Thyroid gland (tissue), 4 donors: ENCODE measurements at regions not wholly inside any gene's neighbourhood (a gene's known extent, or its start where the extent isn't known, plus 50 kb on each side); places are given as distances from the start of the nearest gene placed in this dataset.

Experiments
- DNase-seq, 2 donors: peaks; one replicate each; pipeline ENCODE4 v3.0.0-alpha.2; 2019
- H3K27ac ChIP-seq, 3 donors: fragments of 200-600 bp; sonication (generic); 1 replicate in 2 of 3; 2 replicates in 1 of 3; pipeline ENCODE4 v1.5.1; 2016 to 2019; ENCODE audit warnings: mild to moderate bottlenecking in 1 of 3, moderate library complexity in 1 of 3
- H3K27me3 ChIP-seq: fragments of 200-600 bp; sonication (generic); one replicate; pipeline ENCODE4 v1.5.1; 2019
- H3K36me3 ChIP-seq, 2 donors: fragments of 200-600 bp; sonication (generic); one replicate each; pipeline ENCODE4 v1.5.1; 2016 to 2019
- H3K4me1 ChIP-seq, 2 donors: fragments of 200-600 bp; sonication (generic); one replicate each; pipeline ENCODE4 v1.5.1; 2017 to 2019
- H3K4me3 ChIP-seq, 3 donors: fragments of 200-600 bp; sonication (generic); replicated peaks in 1 of 3; 1 replicate in 2 of 3; 2 replicates in 1 of 3; pipeline ENCODE4 v1.5.1; 2016; ENCODE audit warnings: mild to moderate bottlenecking in 1 of 3
- H3K9me3 ChIP-seq: fragments of 200-600 bp; sonication (generic); one replicate; pipeline ENCODE4 v1.5.1; 2017
- POLR2A ChIP-seq, 2 donors: fragments of 450-650 bp; IDR thresholded peaks; one replicate each; pipeline ENCODE4 v1.6.1; 2017; ENCODE audit warnings: antibody characterized with exemption in 2 of 2, mild to moderate bottlenecking in 2 of 2, moderate library complexity in 1 of 2
- WGBS, 2 donors: methylation state at CpG; one replicate each; pipeline ENCODE4 v1.1.5; 2017; 5-methylcytosine and 5-hydroxymethylcytosine counted together
- intact Hi-C: fragments of 100-400 bp; cut with DNase I; formaldehyde crosslinking; loops from one replicate; pipeline ENCODE4 v1.15.1; 2023
- TF ChIP-seq, protein P1 (sequence below), 6 experiments: fragments of 200-600 bp in 3 of 6; fragments of 450-650 bp in 3 of 6; sonication (generic) in 3 of 6; IDR thresholded peaks; one replicate each; pipeline ENCODE4 v1.5.1; 2016 to 2019; ENCODE audit warnings: antibody characterized with exemption in 6 of 6, mild to moderate bottlenecking in 2 of 6, inconsistent platforms in 1 of 6, moderate library complexity in 1 of 6

DNA sequence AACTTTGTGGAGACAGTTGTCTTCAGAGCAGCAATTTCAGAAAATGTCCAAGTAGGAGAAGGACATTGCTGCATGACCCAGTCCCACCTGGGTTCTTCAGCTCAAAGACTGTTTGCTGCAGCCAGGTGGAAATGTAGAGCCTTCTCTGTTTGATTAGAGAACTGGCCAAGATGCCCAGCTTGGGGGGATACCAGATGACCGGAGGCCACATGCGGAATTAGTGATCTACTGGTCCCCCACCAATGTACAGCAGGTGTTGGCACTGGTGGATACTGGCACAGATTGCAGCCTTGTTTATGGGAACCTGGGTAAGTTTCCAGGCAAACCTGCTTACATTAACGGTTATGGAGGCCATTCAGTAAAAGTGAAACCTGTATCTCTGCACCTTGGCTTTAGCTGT lies 555.3 kb downstream of the SLC6A15 start:
- no peaks in the 10 kb centered on the region for H3K36me3 ChIP-seq
- intact Hi-C loops: no loop called here
- H3K27ac ChIP-seq: no peak overlapping the region
- no peak overlapping the region for H3K4me3 ChIP-seq
- H3K4me1 ChIP-seq: no peaks in the 10 kb centered on the region
- no peaks in the 10 kb centered on the region for H3K9me3 ChIP-seq
- 92 to 93% methylated on average over 3 of the region's 3 CpGs for WGBS, 2 donors
- no peak for DNase-seq
- no peak for TF ChIP-seq POLR2A (IDR thresholded peaks at IDR 0.05)
- TF ChIP-seq, protein P1, sequence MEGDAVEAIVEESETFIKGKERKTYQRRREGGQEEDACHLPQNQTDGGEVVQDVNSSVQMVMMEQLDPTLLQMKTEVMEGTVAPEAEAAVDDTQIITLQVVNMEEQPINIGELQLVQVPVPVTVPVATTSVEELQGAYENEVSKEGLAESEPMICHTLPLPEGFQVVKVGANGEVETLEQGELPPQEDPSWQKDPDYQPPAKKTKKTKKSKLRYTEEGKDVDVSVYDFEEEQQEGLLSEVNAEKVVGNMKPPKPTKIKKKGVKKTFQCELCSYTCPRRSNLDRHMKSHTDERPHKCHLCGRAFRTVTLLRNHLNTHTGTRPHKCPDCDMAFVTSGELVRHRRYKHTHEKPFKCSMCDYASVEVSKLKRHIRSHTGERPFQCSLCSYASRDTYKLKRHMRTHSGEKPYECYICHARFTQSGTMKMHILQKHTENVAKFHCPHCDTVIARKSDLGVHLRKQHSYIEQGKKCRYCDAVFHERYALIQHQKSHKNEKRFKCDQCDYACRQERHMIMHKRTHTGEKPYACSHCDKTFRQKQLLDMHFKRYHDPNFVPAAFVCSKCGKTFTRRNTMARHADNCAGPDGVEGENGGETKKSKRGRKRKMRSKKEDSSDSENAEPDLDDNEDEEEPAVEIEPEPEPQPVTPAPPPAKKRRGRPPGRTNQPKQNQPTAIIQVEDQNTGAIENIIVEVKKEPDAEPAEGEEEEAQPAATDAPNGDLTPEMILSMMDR (IDR thresholded peaks at IDR 0.05): no peak
- no peaks in the 10 kb centered on the region for H3K27me3 ChIP-seq

DNA sequence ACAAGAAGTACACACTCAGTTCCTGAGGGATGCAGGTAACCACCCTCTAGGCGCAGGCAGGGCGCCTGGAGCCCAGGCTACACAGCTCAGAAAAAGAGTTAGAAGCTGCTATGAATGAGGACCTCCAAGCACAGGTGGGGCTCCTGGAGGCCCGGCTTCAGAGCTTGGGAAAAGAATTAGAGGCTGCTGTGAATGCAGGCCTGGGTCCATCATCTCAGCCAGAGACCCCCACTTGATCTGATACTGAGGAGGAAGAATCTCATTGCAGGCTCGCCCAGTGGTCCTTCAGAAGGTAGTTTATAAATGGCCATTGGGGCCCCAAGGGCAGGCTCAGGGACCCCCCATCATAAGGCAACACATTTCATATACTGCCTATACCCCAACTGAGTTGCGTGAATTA lies 556.4 kb downstream of the SLC6A15 start:
- Histone ChIP-seq H3K36me3 (no peaks in the 10 kb centered on the region), H3K27me3 (no peaks in the 10 kb centered on the region), H3K4me1 (no peaks in the 10 kb centered on the region), H3K9me3 (no peaks in the 10 kb centered on the region), H3K4me3 (no peak overlapping the region), H3K27ac (no peak overlapping the region)
- DNase-seq: no peak
- intact Hi-C loops: no loop called here
- TF ChIP-seq POLR2A (IDR thresholded peaks at IDR 0.05): no peak
- WGBS, 2 donors: 97 to 100% methylated on average over 5 of the region's 5 CpGs

DNA sequence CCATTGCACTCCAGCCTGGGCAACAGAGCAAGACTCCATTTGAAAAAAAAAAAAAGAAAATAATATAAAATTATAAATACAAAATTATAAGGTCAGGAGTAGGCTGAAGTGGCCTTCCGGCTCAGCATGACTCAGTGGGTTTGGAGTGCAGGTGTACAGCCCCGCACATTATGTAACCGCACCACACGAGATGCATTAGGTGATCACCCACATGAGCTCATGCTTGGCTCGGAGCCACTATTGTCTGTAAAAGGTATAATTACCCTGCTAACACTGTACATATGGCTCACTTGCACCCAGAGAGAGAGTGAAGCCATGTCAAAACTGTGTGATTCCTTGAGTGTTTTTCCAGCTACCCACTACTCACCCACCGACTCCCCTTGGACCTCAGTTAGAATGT lies 557.0 kb downstream of the SLC6A15 start:
- no peak for DNase-seq
- H3K4me1 ChIP-seq: no peaks in the 10 kb centered on the region
- intact Hi-C loops: no loop called here
- 84 to 90% methylated on average over 6 of the region's 6 CpGs for WGBS, 2 donors
- H3K27ac ChIP-seq: no peak overlapping the region
- no peak for TF ChIP-seq POLR2A (IDR thresholded peaks at IDR 0.05)
- TF ChIP-seq, protein P1 (IDR thresholded peaks at IDR 0.05): no peak
- no peak overlapping the region for H3K4me3 ChIP-seq
- no peaks in the 10 kb centered on the region for H3K36me3 ChIP-seq
- H3K27me3 ChIP-seq: no peaks in the 10 kb centered on the region
- no peaks in the 10 kb centered on the region for H3K9me3 ChIP-seq

DNA sequence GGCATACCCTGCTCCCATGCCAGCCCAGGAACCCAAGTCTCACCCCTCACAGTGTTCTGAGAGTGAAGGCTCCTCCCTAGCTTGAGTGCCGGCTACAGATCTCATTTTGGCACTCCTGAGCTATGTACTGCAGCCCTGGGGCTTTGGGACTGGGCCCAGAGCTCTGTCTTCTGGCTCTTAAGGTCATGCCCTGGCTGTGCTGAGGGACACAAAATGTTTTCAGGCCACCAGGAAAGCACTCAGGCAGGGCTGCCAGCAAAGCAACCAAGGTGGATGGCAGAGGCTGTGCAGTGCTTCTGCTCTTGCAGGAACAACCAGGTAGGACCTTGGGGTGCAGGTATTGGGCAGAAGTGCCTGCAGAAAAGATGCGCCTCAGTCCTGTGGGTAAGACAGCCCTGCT lies 564.0 kb downstream of the SLC6A15 start:
- no peaks in the 10 kb centered on the region for H3K36me3 ChIP-seq
- H3K27me3 ChIP-seq: no peaks in the 10 kb centered on the region
- no peaks in the 10 kb centered on the region for H3K4me1 ChIP-seq
- no peaks in the 10 kb centered on the region for H3K9me3 ChIP-seq
- no peak for DNase-seq
- 91 to 100% methylated on average over 1 to 2 of the region's 2 CpGs for WGBS, 2 donors
- H3K27ac ChIP-seq: no peak overlapping the region
- no peak for TF ChIP-seq POLR2A (IDR thresholded peaks at IDR 0.05)
- TF ChIP-seq, protein P1 (IDR thresholded peaks at IDR 0.05): no peak
- intact Hi-C loops: no loop called here
- no peak overlapping the region for H3K4me3 ChIP-seq

DNA sequence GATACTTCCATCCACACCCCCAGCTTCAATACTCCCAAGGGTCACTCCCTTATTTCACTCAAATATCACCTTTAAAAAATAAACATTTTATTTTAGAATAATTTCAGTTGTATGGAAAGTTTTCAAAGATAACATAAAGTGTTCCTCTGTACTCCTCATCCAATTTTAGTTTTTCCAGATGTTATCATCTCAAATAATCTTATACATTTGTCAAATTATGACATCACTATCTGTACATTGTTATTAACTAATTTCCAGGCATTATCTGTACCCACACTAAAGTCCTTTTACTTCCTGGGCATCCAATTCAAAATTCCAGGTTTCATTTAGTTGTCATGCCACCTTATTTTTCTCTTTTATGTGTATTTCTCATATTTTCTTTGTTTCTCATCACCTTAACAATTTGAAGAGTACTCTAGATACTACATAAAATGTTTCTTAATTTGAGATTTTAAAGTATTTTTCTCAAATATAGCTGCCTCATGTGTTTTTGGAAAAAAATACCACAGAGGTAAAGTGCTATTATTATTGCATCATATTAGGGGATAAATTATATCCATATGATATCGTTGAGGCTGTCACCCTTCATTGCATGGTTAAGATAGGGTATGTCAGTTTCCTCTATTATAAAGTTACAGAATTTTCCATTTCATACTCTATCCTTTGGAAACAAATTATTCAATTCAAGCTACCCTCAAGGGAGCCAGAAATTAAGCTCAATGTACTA lies 571.0 kb downstream of the SLC6A15 start:
- no peak for TF ChIP-seq POLR2A (IDR thresholded peaks at IDR 0.05)
- TF ChIP-seq, protein P1 (IDR thresholded peaks at IDR 0.05): no peak
- intact Hi-C loops: no loop called here
- no peaks in the 10 kb centered on the region for H3K4me1 ChIP-seq

More for the DNA sequence above, 571.0 kb downstream of the SLC6A15 start:
- Histone ChIP-seq H3K27me3 (no peaks in the 10 kb centered on the region), H3K36me3 (no peaks in the 10 kb centered on the region), H3K4me3 (no peak overlapping the region), H3K27ac (no peak overlapping the region), H3K9me3 (no peaks in the 10 kb centered on the region)
- WGBS, 2 donors: 74 to 86% methylated on average over 1 of the region's 1 CpG
- DNase-seq: no peak
